GM18873 (cell line): ENCODE measurements at regions not wholly inside any gene's neighbourhood (a gene's known extent, or its start where the extent isn't known, plus 50 kb on each side); places are given as distances from the start of the nearest gene placed in this dataset.

Source experiments
- ATAC-seq: cut with Tn5 transposase; IDR thresholded peaks from one replicate; pipeline ENCODE4 v1.9.1; 2021; ENCODE audit warnings: mild to moderate bottlenecking, moderate library complexity, moderate number of reproducible peaks; ENCODE audit not compliant: unreplicated experiment, low FRiP score

DNA sequence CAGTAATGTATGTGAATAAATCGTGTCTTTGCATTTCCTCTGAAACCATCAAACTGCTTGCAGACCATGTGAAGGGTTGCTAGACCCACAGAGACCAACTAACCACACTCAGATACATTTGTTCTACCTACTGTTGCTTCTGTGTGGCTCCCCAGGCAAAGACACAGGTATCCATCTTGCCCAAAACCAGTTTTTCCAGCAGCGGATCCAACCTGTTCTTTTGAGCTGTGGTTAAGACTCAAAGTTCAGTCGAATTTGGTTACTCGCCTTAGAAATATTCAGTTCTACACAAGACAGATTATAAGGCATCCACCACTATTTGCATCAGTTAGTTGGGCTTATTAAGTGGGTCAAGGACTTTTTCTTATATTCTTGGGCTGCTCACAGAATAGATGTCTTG, 276.2 kb upstream of the EPHA4 start:
- ATAC-seq = no peak

DNA sequence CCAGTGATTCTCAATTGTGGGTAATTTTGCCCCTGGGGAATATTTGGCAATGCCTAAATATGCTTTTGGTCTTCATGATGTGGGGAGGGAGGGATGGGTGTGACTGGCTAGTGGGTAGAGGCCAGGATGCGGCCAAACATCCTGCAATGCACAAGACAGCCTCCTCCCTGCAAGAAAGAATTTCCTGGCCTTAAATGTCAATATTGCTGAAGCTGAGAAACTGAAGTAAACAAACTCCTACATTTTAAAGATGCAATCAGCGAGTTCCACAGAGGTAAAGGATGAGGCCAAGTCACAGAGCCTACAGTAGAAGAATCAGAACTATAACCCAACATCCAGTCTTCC, 272.9 kb upstream of the EPHA4 start:
- ATAC-seq = no peak

DNA sequence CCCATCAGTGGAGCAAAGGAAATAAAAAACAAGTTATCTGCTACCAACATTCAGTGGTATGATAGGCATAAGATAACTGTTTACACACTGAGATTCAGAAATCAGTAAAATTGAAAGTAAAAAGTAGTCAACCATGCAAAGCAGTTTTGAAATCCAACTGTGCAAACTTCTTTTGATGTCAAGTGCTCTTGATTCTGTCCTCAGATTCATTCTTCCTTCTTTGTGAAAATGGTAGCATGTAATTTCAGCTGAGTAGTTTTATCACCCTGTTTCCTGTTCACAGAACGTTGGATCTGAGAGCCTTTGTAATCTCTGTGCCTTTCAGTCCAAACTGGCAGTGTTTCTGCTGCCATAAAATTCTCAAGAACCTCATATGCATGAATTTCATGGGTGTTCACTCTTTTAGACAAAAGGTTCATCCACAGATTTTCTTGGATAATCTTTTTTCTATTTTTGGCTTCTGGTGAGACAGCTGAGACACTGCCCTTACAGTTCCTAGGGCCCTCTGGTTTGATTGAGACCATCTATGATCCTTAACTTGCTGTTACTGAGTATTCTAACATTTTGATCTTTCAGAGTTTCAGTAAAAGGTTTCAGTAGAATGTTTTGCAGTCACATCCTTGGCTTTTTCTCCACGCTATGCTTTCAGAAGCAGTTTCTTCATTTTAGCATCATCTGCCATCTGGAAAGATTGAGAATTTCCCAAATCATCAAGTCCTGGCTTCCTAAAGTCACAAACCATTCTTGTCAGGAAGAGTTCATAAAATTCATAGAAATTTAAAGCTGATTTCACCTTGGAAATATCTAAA, 272.3 kb upstream of the EPHA4 start:
- no peak for ATAC-seq

DNA sequence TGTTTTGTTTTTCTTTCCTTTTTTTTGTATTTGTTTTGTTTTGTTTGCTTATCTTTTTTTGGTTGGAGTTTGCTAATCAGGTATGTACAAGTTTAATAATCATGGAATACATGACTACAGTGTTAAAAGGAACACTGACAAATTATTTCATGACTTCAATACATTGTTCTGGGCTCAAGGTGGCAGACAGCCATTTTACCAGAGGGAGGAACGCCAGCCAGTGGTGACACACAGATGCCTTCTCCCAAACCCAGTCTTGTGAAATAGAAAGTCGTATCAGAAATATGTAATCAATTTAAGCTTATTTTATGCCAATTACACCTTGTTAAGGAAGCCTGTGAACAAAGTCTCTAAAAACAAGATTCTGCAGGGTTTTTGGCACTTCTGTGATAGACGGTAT, 264.0 kb upstream of the EPHA4 start:
- no peak for ATAC-seq

DNA sequence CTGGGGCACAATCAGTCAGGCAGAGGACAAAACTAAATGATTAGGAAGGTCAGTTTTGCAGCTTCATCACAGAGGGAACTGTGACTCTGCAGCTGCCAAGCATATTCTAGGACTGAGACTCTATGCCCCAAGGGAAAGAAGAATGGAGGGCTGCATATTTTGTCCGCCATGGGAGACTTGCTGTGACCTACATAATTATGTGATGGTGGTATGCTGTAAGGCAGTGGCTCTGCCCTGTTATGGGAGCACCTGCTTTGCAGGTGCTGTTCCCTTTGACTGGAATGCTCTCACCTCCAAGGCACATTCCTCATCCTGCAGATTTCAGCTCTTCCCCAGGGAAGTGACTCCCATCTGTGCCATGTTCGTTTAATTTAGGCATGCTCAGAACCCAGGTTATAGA, 261.9 kb upstream of the EPHA4 start:
- ATAC-seq = no peak

DNA sequence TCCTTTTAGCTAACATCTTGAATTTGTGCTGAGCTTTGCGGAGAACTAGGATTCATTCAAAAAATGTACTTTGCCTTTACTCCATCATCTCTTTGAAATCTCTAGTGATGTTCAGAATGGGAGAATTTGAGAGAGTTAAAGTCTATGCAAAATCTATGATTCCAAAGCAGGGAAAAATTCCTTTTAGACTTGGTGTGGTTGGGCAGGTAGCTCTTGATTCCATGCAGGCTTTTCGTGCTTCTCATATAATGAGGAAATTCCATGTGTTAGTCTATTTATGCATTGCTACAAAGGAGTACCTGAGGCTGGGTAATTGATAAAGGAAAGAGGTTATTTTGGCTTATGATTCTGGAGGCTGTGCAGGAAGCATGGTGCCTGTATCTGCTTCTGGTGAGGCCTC, 258.9 kb upstream of the EPHA4 start:
- ATAC-seq = no peak

DNA sequence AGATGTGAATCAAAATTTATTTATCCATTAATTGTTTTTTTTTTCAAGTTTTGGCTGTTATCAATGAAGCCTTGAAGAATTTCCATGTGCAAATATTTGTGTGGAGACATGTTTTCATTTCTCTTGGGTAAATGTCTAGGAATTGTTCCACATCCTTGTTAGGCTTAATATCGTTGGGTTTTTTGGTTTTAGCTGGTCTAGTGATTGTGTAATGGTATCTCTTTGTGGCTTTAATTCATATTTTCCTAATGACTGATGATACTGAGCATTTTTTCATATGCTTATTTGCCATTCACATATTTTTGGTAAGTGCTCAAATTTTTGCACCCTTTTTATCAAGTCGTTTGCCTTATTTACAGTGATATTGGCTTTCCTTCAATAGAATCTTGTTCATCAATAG, 250.3 kb upstream of the EPHA4 start:
- ATAC-seq = no peak

DNA sequence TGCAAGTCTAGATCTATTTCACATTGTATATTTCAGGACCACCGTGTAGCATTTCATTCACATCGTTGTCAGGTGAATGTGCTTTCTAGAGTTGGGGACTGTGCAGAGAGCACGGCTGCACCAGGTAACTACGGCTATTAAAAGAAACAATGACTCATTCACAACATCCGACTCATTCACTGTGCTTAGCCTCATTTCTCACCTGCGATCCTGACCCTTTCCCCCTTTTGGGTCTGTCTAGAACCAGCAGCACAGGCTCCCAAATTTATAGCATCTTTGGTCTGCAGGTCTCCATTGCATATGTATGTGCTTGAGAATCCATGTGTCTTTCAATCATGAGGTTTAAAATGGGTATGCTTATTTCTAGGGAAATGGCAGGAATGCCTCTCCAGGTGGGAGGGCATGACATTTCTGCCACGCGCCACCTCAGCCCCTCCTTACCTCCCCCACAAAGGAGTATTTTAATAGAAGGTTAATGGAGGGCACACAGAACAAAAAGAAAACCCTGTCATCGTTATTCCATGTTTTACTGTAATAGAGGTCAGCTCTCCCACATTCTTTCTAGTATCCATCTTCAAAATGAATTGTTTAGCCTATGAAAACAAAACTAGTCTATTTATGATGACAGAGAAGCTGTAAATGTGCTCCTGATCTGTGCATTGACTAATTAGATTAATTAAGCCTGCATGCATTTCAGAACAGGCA, 246.7 kb upstream of the EPHA4 start:
- ATAC-seq = no peak

DNA sequence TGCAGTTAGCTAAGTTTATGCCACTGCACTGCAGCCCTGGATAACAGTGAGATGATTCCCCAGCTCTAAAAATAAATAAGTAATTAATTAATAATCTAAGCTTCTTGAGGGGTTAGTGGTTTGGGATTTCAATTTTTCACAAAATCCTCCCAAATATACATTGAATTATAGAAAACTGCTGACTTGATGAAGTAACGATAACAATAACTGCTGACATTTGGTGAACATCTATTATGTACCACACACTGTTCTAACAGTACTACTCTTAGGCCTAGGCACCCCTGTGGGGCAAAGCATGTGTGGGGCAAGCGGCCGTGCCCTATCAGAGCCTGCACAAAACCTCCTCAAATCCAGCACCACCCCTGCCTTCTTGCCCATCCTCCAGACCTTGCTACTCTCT, 245.8 kb upstream of the EPHA4 start:
- ATAC-seq = no peak

DNA sequence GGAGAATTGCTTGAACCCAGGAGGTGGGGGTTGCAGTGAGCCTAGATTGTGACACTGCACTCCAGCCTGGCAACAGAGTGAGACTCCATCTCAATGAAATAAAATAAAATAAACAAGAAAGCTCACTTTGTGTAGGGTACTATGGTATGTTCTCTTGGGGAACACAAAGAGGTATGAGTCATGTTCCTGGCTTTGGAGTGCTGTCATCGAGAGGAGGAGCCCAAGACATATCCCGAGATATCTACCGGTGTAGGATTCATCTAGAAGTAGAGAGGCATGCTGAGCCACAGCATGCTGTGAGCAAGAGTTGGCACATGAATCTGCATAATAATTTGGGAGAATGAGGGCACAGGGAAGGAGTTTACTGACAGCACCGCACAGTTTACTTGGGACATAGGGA, 244.9 kb upstream of the EPHA4 start:
- ATAC-seq = no peak

DNA sequence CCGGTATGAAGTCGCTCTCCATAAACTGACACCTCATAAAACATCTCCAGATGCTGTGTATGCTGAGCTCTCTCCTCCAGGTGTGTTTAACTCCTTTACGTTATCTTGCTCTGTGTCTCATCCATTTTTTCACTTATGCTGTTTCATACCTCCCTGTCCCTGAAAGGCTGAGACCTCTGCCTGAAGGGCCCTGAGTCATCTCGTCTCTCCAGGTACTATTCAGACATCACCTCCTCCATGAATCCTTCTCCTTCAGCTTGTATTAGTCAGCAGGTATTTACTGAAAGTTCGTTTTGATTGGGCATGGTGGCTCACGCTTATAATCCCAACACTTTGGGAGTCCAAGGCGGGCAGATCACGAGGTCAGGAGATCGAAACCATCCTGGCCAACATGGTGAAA, 244.5 kb upstream of the EPHA4 start:
- ATAC-seq = no peak

DNA sequence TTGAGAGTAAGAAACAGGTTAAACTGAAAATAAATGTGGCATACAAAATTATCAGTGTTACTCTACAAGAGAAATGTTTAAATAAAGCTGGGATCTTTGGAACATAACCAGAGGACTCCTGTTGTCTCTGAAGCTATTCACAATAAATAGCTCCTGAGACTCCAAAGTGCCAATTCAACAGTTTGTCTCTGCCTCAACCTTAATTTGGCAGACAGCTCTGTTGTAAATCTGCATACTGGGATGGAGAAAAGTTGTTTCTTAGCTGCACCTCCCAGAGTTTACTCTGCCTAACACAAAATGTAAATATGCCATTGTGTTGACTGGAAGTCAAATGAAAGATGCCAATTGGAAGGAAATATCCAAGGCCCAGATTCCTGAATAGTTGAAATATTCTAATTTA, 238.5 kb upstream of the EPHA4 start:
- ATAC-seq = no peak

DNA sequence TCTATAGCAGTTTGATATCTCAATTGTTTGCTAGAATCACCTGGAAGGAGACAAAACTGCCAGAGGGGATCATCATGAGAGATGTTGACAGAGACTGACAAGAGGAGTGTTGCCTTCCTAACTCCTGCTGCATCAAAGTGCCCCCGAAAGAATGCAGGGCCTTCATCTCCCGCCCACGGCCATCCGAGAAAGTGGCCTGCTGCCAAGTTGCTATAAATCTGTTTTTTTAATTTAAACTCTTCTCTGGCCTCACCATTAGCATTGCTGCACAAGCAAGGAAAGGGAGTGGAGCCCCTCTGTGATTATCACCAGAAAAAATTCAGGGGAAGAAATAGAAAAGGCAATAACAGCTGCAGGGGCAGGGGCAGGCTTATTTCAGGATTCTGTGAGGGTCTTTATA, 238.1 kb upstream of the EPHA4 start:
- ATAC-seq = no peak

DNA sequence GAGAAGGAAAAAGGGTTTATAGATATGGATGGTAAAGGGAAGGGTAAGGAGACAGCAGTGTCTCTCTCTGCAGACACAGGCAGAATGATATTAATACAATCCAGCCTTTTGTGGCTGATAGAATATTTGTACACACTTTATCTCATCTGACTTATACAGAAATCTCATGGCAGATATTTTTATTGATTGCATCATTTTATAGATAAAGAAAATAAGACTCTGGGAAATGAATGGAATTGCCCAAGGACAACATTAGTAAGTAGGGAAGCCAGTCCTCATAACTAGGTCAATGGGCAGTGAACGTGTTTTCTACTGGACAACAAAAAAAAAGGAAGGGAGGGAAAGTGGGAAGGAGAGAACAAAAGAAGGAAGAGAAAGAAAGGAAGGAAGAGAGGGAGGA, 236.4 kb upstream of the EPHA4 start:
- ATAC-seq = no peak

DNA sequence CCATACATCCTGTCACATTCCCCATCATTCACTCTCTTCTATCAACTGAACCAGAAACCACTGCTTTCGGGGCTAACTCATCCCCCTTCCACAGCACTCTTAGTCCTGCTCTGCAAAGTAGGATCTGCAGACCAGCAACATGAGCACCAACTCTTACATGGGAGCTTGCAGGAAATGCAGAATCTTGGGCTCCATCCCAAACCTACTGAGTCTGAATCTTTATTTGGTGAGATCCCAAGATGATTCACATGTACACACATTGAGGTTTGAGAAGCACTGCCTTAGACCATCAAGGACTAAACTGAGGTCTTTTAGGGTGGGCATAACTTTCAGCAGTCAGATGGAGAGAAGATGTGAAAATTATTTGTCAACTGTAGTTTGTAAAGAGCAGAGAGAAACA, 235.6 kb upstream of the EPHA4 start:
- ATAC-seq = no peak

DNA sequence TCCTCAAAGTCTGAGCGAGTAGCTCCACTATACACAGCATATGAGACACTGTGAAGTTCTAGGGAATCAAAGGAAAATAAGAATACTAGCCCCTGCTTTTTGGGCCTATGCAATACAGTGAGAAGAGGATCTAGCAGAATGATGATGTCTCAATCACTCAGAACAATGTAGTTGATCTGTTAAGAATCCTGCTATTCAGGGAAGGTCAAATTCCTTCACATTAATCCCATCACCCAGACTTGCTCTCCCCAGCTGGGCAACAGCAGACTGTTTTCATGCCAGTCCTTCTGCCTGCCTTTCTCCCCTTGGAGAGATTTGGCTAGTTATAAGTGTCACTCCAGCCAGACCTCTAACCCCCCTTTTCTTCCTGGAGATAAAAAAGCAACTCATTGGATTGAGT, 230.0 kb upstream of the EPHA4 start:
- ATAC-seq = no peak

DNA sequence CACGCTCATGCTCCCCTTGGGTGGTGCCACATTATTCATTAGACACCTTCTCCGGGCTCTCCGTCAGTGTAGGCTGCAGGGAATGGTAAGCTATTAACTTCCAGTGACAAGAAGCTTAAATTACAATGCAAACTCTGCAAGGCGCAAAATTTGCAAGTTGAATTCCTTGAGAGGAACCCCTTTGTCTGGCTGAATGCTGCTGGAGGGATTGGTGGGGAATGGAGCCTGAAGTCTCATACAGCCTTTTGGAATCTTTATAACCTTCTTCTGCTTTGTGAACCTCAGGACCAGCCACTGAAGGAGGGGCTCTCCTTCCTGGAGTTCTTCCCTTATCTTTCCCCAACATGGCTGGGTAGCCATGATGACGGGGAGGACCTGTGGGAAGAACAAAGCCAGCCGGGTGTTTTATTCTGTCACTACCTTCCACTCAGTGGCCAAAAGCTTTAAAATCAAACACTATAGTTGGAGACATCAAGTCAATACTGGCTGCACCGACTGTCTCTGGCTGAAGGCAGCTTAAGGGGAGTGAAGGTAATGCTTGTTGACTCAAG, 220.9 kb upstream of the EPHA4 start:
- ATAC-seq = no peak

DNA sequence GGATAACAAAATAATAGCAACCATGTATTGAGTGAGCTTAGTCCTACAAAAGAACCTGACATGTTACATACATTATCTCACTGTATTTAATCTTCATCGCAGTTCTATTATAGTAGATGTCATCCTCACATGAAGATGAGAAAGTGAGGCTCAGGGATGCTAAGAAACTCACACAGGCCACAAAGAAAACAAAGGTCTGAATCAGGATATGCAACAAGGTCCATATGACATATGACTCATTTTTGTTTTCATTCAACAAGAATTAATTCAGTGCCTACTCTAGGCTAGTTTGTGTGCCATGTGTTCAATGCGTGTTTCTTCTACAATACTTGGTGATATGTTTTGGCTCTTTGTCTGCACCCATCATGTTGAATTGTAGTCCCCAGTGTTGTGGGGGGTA, 219.7 kb upstream of the EPHA4 start:
- ATAC-seq = no peak

DNA sequence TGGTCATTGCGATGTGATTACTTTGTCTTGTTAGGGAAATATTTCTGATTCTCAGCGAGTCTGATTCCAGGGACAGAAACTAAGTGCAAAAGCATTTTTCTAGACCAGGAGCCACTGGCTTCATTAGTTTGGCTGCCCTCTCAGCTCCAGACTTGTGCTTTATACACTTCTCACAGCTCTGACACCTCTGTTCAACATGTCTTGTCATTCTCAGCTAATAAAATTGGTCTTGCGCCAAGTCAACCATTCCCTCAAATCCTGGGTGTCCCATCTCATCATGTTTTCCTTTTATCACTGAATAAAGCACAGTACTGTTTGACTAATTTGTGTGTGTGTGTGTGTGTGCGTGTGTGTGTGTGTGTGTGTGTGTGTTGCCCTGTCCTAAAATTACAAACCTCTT, 215.5 kb upstream of the EPHA4 start:
- no peak for ATAC-seq

DNA sequence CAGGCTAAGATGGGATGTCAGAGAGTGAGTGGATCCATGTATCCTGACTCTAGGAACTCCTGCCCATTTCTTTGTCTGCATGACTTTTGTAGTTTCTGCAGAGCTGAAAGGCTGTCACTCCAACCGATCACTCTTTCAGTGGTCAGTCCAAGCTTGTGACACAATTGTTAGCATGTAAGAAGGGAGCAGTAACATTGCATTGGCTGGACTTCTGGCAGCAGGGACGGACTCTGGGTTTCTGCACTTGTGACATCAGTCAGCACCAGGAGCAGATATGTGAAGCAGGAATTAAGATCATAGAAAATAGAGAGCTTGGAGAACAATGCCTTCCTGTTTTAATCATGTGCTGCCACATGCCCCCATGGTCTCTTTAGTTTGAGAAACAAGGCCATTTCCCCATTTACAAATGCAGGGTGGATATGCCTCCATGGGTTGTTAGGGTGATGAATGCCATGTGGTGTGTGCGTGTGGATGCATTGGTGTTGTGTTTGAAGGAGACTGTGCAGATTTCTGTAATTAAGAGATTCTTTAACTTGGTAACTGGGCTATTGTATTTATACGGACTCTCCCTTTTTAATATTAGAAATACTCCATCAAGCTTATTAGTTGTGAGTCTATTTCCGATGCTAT, 214.3 kb upstream of the EPHA4 start:
- ATAC-seq = no peak

DNA sequence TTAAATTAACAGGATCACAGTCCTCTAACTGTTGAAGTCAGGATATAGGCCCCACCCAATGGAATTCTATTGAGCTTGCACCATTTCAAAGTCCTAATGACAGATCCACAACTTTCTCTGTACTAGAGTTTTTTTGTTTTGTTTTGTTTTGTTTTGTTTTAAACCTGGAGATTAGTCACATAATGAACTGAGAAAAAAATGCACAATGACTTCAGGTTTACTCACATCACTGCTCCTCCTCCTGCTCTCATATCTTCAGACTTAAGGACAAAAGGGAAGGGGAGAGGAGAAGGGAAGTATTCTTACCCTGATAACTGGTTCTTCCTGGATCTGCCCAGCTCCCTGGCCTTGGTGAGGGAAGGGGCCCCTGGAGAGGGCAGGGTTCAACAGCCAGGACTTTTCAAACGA, 208.2 kb upstream of the EPHA4 start:
- ATAC-seq = no peak

DNA sequence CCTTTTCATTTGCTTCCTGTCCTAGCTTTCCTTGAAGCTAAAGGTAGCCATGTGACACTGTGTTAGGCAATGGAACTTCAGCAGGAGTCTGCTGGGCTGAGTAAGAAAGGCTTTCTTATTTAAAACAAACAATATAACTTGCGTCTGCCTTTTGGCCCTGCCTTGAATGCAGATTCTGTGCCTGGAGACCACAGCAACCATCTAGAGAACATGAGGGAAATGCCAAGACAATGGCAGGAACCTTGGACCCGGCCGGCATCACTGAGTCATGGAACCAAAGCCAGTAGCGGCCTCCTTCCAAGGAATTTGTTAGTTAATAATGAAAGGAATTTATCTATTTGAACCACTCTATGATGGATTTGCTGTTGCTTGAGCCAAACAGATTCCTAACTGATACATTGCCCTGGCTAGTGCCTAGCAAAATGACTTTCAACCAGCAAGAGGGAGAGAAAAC, 207.5 kb upstream of the EPHA4 start:
- no peak for ATAC-seq
